Lung microvascular endothelial cell (primary cell): ENCODE measurements at regions not wholly inside any gene's neighbourhood (a gene's known extent, or its start where the extent isn't known, plus 50 kb on each side); places are given as distances from the start of the nearest gene placed in this dataset.

ENCODE experiments used
- DNase-seq, 2 donors: peaks; one replicate each; pipeline versions ENCODE4 v3.0.0 to v3.0.0-alpha.2; 2010; ENCODE audit warnings: low read depth in 2 of 2

DNA sequence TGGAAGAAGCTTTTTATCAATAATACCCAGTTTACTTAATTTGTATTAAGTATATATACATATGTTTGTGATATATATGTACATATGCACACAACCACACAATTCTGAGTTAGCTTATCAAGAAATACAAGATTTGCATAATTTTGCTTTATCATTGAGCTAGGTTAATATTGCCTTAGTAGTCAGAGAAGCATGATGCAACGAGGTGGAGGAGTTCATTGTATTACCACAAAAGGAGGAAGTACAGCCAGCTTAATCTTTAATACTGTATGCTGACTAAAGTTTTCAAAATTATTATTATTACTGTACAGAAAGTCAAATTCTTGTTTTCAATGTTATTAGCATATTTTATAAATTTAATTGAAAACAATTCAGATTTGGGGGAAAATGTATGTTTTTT lies 278.4 kb upstream of the PDGFD start:
- peak in 1 of 2 donors; percentile 25 for DNase-seq

DNA sequence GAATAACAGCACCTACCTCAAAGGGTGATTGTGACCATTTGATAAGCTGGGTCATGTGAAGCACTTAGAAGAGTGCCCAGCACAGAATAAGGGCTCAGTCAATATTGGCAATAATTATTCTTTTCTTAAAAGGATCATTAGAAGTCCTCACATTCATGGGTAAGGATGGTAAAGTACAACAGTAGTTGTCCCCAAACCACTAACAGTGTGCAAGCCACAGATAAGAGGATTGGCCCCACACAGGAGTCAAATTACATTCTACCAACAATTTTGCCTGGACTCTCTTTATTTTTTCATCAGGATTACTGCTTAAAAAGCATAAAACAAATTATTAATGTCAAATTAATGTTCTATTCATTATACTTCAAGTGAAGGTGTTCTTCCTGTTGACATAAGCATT lies 271.5 kb upstream of the PDGFD start:
- no peak for DNase-seq

DNA sequence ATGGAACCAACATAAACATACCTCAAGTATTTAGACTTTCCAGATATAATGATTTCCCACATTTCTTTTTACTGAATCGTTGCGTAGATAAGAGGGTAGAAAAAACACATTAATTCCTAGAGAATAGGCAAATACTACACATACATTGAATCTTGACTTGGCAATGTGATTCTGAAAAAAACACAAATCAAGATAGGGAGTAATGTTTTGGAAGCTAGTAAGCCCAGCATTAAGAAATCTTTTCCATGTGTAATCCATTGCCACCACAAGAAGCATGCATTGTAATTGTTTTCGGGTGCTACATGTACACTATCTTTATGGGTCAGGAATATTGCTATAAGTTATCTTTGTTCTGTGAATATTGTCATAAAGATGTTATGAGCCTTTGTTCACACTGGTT lies 269.8 kb upstream of the PDGFD start:
- no peak for DNase-seq

DNA sequence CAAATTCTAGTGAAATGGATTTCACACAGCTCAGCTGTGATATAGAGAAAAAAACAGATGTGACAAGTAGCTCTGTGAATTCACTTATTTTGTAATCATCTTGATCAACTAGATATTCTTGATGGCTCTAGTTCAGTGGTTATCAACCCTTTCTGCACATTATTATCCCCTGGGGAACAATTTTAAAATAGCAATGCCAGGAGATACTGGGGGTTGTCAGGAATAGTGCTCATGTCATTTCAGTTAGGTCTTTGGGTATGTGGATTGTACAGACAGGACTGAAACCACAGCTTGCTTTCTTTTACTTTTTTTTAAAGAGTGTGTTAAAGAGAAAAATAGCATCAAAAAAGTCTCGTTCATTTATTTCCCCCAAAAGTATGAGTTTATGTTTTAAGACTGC lies 269.0 kb upstream of the PDGFD start:
- no peak for DNase-seq

DNA sequence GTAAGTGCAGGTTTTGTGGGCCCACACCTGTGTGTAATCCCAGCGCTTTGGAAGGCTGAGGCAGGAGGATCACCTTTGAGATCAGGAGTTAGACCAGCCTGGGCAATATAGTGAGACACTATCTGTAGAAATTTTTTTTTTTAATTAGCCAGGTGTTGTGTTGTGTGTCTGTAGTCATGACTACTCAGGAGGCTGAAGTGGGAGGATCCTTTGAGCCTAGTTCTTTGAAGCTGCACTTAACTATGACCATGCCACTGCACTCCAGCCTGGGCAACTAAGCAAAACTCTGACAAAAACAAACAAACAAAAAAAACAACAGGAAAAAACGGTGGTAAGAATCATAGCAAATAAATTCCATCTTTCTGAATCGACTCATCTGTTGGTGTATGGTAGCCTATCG lies 268.6 kb upstream of the PDGFD start:
- DNase-seq, result no peak

DNA sequence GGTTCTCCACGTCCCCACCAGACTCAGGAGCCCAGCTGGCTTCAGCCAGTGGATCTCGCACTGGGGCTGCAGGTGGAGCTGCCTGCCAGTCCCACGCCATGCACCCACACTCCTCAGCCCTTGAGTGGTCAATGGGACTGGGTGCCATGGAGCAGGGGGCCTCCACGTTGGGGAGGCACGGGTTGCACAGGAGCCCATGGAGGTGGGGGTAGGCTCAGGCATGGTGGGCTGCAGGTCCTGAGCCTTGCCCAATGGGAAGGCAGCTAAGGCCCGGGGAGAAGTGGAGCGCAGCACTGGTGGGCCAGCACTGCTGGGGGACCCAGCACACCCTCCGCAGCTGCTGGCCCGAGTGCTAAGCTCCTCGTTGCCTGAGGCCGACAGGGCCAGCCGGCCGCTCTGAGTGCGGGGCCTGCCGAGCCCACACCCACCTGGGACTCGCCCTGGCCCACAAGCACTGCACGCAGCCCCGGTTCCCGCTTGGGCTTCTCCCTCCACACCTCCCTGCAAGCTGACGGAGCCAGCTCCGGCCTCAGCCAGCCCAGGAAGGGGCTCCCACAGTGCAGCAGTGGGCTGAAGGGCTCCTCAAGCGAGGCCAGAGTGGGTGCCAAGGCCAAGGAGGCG lies 258.5 kb upstream of the PDGFD start:
- no peak for DNase-seq

DNA sequence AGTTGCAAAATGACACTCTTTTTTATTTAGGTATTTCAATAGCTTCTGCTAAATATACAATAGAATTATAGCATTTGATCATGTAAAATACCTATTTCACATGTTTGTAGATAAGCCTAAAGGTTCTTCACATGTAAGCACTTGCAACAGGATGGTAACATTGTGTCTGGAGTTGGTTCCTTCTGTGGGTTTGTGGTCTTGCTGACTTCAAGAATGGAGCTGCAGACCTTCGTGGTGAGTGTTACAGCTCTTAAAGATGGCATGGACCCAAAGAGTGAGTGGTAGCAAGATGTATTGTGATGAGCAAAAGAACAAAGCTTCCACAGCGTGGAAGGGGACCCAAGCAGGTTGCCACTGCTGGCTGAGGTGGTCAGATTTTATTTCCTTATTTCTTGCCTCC lies 246.4 kb upstream of the PDGFD start:
- DNase-seq, result no peak

DNA sequence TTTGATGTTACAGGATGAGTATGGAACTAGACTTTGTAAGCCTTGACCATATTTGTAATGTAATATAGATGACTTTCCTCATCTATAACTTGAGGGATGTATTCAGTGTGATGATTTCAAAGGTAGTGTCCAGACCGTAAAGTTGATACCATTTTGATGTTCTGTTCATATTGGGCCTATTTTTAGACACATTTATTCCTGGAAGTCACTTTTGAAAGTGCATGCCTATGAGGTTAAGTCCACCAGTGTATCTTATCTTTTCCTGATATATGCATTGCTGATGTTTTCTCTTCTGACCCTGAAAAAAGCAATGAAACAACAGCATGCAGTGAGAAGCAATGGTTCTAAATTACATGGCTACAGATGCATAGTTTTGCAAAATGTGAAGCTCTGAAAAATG lies 244.7 kb upstream of the PDGFD start:
- DNase-seq, result no peak

DNA sequence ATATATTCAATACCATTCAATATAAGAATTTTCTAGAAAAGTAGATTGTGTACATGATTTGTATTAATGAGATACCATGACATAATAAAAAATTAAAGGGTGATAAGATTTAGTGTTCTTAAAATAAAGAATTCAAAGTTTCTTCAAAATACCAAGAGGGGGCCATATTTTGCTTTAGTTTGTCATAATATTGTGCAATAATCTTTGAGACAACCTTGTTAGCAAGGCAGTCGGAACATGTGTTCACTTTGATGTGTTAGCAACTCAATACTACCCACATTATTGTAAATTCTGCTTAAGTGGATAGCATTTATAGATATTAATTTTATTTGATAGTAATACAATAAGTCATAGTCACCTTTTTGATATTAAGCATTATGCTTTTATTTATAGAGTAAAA lies 241.3 kb upstream of the PDGFD start:
- DNase-seq, result no peak

DNA sequence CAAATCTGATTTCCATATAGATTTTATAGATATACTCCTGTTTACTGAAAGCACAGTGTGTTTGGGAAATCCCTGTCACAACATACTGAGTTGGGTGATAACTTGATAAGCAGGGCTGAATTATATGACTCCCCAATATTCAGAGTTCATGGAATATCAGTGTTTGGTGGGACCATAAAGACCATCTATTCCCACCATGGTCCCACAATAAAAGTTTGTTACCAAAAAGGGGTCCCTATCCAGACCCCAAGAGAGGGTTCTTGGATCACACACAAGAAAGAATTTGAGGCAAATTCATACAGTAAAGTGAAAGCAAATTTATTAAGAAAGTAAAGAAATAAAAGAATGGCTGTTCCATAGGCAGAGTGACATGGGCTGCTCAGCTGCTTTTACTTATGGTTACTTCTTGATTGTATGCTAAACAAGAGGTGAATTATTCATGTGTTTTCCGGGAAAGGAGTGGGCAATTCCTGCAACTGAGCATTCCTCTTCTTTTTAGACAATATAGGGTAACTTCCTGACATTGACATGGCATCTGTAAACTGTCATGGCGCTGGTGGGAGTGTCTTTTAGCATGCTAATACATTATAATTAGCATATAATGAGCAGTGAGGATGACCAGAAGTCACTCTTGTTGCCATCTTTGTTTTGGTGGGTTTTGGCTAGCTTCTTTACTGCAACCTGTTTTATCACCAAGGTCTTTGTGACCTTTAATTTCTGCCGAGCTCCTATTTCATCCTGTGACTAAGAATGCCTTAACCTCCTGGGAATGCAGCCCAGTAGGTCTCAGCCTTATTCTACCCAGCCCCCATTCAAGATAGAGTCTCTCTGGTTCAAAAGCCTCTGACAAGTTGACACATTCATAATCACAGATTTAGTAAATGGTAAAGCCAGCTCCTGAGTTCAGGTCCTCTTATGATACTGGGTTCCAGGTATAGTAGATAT lies 240.6 kb upstream of the PDGFD start:
- no peak for DNase-seq

DNA sequence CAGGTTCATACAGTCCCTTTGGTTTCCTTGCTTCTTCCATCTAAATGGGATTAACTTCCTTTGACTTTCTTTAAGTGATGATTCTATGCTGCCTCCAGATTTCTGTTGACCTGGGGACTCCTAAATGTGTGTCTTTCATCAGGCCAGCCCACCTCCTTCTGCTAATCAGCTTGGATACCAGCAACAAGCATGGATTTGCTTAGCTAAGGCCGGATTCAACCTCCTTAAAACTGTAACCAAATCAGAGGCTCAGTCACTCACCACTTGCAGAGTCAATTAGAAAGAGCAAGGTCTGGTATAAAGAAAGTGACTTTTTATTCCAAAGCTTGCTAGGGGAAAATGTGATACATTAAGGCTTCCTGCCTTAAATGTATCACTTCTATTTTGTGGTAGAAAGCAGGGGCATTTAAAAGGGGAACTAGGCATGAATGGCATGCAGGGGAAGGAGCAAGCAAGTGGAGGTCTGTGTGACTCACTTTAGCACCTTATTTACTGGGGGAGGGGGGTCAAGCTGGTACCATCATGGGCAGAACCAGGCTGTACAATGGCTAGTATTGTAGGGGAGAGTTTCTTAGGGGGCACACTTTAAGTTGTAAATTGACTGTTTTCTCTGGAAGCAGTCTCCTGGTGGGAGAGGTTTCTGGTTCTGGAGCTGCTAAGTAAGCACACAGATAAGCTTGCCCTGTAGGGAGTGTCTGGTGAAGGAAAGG lies 239.0 kb upstream of the PDGFD start:
- DNase-seq, result no peak

DNA sequence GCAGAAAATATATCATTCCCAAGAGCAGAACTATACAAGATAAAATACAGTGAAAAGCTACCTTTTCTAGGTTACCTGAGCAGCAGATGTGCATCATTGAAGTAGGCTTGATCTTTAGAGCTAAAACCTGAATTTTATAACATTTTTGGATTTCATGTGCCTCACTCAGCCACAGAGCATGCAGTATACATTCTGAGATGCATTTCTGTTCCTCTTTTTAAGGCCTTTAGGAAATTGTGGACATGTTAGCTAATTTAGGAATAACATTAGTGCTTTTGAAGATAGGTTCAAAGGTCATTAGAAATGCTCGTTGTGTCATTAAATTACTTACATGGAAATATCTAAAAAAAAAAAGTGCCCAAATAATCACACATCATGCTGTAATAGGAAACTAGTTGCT lies 230.6 kb upstream of the PDGFD start:
- no peak for DNase-seq

DNA sequence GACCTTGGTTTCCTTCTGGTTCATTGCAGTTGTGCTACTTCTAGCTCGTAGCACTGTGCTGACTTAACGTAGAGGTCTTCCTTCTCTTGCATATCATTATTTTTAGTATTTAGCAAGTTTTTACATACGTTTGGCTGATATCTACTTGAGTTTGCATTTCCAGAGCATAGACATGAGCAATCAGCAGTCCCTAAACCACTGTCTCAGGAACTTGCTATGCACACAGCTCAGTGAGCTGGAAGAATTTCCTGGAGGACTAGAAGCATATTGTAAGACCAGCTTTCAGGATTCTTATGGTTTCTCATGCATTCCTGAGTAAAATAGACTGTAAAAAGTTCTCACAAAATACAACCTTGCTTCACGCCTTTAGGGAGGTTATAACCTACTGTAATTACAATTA lies 226.7 kb upstream of the PDGFD start:
- no peak for DNase-seq

DNA sequence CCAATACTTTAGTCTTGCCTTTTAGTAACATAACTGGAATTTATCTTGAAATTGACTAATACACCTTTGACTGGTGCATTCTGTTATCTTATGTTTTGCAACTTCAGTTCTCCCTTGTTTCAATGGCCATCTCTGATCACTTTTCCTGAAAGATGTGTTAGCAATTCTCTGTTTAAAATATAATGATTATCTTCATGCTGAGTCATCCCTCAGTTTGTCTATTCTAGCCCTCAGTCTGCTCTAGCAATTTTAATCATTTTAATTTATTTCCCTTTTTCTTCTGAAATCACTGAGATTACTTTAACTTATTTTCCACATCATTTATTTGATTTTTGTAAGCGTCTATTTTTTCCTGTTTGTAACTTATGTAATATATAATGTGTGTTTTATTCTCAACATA lies 221.9 kb upstream of the PDGFD start:
- no peak for DNase-seq

DNA sequence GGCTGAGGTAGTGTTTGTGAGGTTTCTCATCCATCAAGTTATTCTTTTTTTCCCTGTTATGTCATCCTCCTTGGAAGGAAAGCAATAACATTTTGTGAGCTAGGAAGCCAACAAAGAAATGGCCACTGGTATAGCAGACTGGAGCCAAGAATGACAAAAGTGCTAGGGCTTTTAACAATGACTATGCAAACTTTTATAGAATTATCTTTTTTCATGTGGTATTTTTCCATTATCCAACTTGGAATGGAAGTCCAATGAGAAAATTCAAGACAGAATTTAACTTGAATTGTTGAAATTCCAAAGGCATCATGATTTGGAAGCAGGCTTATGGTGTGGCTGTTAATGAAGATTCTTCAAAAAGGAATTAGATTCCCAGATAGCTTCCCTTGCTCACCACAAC lies 216.4 kb upstream of the PDGFD start:
- peak in 1 of 2 donors; percentile 32 for DNase-seq

DNA sequence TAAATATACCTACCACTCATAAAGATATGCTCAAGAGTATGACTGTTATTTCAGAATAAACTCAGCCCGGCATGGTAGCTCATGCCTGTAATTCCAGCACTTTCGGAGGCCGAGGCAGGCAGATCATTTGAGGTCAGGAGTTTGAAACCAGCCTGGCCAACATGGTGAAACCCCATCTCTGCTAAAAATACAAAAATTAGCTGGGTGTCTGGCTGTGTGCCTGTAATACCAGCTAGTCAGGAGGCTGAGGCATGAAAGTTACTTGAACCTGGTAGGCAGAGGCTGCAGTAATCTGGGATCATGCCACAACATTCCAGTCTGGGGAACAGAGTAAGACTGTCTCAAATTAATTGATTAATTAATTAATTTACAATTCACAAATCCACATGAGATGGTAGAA lies 208.2 kb upstream of the PDGFD start:
- DNase-seq, result no peak

DNA sequence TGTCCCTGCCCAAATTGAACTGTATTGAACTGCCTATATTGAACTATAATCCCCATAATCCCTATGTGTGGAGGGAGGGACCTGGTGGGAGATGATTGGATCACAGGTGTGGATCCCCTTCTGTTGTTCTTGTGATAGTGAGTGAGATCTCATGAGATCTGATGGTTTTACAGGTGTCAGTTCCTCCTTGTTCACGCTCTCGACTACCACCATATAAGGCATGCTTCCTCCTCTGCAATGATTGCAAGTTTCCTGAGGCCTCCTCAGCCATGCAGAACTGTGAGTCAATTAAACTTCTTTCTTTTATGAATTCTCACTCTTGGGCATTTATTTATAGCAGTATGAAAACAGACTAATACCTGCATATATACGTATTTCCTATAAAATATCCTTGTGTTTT lies 206.5 kb upstream of the PDGFD start:
- no peak for DNase-seq

DNA sequence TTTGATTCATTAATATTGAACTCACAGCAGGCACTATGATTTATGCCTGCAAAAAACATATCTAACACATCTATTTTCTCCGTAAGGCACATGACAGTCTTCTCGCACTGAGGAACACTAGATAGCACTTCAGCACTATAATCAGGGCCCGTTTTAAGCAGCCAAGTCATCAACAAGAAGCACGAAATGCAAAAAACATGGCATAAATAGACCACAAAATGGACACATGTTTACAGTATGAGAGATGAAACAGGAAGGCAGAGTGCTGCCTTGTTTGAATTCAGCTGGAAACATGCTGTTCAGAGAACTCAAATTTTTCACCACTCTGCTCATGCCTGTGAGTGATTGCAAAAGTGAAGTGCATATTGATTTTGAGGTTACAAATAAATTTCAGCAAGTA lies 205.8 kb upstream of the PDGFD start:
- DNase-seq, result no peak

DNA sequence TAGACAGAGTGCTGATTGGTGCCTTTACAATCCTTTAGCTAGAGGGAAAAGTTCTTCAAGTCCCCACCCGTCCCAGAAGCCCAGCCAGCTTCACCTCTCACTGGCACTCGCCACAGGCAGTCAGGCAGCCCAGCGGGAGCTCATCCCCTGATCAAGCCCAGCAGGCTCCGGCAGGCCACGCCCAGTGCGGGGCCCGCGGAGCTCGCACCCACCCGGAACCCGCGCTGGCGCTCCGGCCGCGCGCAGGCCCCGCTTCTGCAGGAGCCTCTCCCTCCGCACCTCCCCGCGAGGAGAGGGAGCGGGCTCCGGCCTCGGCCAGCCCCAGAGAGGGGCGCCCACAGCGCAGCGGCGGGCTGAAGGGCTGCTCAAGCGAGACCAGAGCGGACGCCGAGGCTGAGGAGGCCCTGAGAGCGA lies 202.4 kb upstream of the PDGFD start:
- no peak for DNase-seq

DNA sequence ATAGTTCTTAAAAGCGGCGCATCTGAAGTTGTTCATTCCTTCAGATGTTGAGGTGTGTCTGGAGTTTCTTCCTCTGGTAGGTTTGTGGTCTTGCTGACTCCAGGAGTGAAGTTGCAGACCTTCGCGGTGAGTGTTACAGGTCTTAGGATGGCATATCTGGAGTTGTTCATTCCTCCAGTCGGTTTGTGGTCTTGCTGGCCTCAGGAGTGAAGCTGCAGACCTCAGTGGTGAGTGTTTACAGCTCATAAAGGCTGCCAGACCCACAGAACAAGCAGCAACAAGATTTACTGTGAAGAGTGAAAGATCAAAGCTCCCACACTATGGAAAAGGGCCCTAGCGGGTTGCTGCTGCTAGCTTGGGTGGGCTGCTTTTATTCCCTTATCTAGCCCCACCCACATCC lies 201.7 kb upstream of the PDGFD start:
- no peak for DNase-seq

DNA sequence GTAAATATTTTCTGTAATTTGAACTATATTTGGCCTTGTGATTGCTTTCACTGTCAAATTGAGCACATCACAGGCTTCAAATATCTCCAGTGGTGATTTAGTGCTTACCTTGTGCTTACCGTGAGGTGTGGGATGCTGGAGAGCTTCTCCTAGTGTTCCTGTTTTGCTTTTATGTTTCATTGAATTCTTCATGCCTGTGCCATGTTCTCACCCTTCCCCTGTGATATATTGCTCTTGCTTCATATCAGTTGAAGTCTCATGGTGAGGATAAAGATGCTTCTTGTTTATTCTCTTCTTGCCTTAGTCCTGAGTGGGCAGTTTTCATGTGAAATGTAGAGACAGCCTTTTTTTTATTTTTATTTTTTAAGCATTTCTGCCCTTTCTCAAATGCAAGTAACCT lies 198.0 kb upstream of the PDGFD start:
- no peak for DNase-seq

DNA sequence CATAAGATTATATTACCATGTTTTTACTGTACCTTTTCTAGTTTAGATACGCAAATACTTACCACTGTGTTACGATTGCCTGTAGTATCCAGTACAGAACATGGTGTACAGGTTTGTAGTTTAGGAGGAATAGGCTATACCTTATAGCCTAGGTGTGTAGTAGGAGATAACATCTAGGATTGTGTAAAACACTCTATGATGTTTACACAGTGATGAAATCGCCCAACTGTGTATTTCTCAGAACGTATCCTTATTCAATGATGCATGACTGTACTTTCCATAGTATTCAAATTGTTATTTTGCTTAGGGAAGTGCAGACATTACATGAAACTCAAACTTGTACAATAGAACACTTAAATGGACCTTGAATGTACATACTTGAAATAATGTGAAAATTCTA lies 188.1 kb upstream of the PDGFD start:
- no peak for DNase-seq

DNA sequence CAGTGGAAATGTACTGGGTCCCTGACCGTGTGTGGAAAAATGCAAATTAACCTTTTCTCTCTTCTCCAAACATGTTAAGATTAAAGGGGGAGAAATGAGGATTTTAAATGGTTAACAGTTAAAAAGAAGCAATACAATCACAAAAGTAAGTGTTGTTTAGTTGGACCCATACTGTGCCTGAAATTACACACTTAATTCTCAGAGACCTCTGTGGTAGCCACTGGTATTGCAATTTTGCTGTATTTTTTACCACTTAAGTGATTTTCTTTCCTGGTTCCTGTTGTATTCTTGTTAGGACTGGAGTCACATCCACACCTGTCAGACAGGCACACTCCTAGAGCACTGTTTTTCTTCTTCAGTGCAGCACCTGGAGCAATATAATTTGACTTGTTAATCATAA lies 179.6 kb upstream of the PDGFD start:
- DNase-seq, result peak in 1 of 2 donors; percentile 29
